WTC11 (cell line): ENCODE measurements at regions not wholly inside any gene's neighbourhood (a gene's known extent, or its start where the extent isn't known, plus 50 kb on each side); places are given as distances from the start of the nearest gene placed in this dataset.

Experiments used
- ATAC-seq: fragments of 200-7000 bp; cut with Tn5 transposase; 2 replicates; pipeline ENCODE4 v1.10.0; 2021; ENCODE audit warnings: mild to moderate bottlenecking, moderate library complexity
- CTCF ChIA-PET: fragments of 300-600 bp; sonication (Branson Sonifier 250); formaldehyde crosslinking; loops from one replicate; lab custom pipeline; 2021; ENCODE audit warnings: antibody characterized with exemption; lab: Charles Lee
- POLR2A ChIA-PET: fragments of 350-600 bp; sonication (Branson Sonifier 250); formaldehyde crosslinking; loops from one replicate; lab custom pipeline; 2021; ENCODE audit warnings: antibody characterized with exemption; lab: Charles Lee
- DNase-seq: peaks from one replicate; pipeline ENCODE4 v3.0.0; 2021; ENCODE audit warnings: low spot score
- H3K27ac Mint-ChIP-seq: 2 replicates; pipeline ENCODE4 v1.8.0; 2021; ENCODE audit warnings: mixed read lengths
- H3K27me3 Mint-ChIP-seq: 2 replicates; pipeline ENCODE4 v1.8.0; 2021; ENCODE audit warnings: low read depth, mild to moderate bottlenecking, moderate library complexity, mixed read lengths
- H3K36me3 Mint-ChIP-seq: 2 replicates; pipeline ENCODE4 v1.8.0; 2021; ENCODE audit warnings: mixed read lengths
- H3K4me1 Mint-ChIP-seq: 2 replicates; pipeline ENCODE4 v1.8.0; 2022; ENCODE audit warnings: mixed read lengths
- H3K4me3 Mint-ChIP-seq: 2 replicates; pipeline ENCODE4 v1.8.0; 2021; ENCODE audit warnings: mild to moderate bottlenecking, moderate library complexity, mixed read lengths
- H3K9me3 Mint-ChIP-seq: 2 replicates; pipeline ENCODE4 v1.8.0; 2021; ENCODE audit warnings: mixed read lengths
- CDX4 ChIP-seq: fragments of 250-450 bp; sonication (Bioruptor Pico); IDR thresholded peaks from 2 replicates; pipeline ENCODE4 v1.9.0; 2021; ENCODE audit warnings: moderate library complexity, mild to moderate bottlenecking, inconsistent platforms, borderline replicate concordance
- CREM ChIP-seq: sonication (generic); formaldehyde crosslinking; IDR thresholded peaks from 2 replicates; pipeline ENCODE4 v1.8.1; 2022; ENCODE audit warnings: mild to moderate bottlenecking, missing genetic modification reagents, moderate library complexity
- GABPB1 ChIP-seq: sonication (generic); formaldehyde crosslinking; IDR thresholded peaks from 2 replicates; pipeline ENCODE4 v1.8.1; 2023; ENCODE audit warnings: mild to moderate bottlenecking, missing genetic modification reagents
- GRHL2 ChIP-seq: fragments of 250-450 bp; sonication (Bioruptor Pico); IDR thresholded peaks from 2 replicates; pipeline ENCODE4 v1.8.0; 2022; ENCODE audit warnings: mild to moderate bottlenecking, moderate library complexity; ENCODE audit not compliant: insufficient replicate concordance, severe bottlenecking
- HMGXB4 ChIP-seq: sonication (generic); formaldehyde crosslinking; IDR thresholded peaks from 2 replicates; pipeline ENCODE4 v1.8.1; 2023; ENCODE audit warnings: mild to moderate bottlenecking, moderate library complexity, missing genetic modification reagents
- MXD4 ChIP-seq: fragments of 250-450 bp; sonication (Bioruptor Pico); IDR thresholded peaks from 2 replicates; pipeline ENCODE4 v1.8.0; 2021; ENCODE audit warnings: mild to moderate bottlenecking, moderate library complexity, borderline replicate concordance
- OVOL2 ChIP-seq: fragments of 250-450 bp; sonication (Bioruptor Pico); IDR thresholded peaks from 2 replicates; pipeline ENCODE4 v1.9.0; 2021; ENCODE audit warnings: mild to moderate bottlenecking, borderline replicate concordance
- RELA ChIP-seq: sonication (generic); formaldehyde crosslinking; IDR thresholded peaks from 2 replicates; pipeline ENCODE4 v1.8.1; 2022; ENCODE audit warnings: missing genetic modification reagents, mild to moderate bottlenecking, borderline replicate concordance
- RORB ChIP-seq: fragments of 250-450 bp; sonication (Bioruptor Pico); IDR thresholded peaks from 2 replicates; pipeline ENCODE4 v1.9.0; 2021; ENCODE audit warnings: mild to moderate bottlenecking
- SMAD4 ChIP-seq: sonication (generic); formaldehyde crosslinking; IDR thresholded peaks from 2 replicates; pipeline ENCODE4 v1.8.0; 2022; ENCODE audit warnings: mild to moderate bottlenecking, missing genetic modification reagents
- TCF7 ChIP-seq: sonication (generic); formaldehyde crosslinking; IDR thresholded peaks from 2 replicates; pipeline ENCODE4 v1.8.0; 2022; ENCODE audit warnings: mild to moderate bottlenecking, low read depth, missing genetic modification reagents, moderate library complexity
- USF2 ChIP-seq: sonication (generic); formaldehyde crosslinking; IDR thresholded peaks from 2 replicates; pipeline ENCODE4 v1.8.1; 2023; ENCODE audit warnings: mild to moderate bottlenecking, missing genetic modification reagents, moderate library complexity
- ZBTB21 ChIP-seq: sonication (generic); formaldehyde crosslinking; IDR thresholded peaks from 2 replicates; pipeline ENCODE4 v1.8.1; 2023; ENCODE audit warnings: mild to moderate bottlenecking, missing genetic modification reagents, borderline replicate concordance
- ZMAT4 ChIP-seq: fragments of 250-450 bp; sonication (Bioruptor Pico); IDR thresholded peaks from 2 replicates; pipeline ENCODE4 v1.9.0; 2021; ENCODE audit warnings: mild to moderate bottlenecking
- ZNF423 ChIP-seq: fragments of 250-450 bp; sonication (Bioruptor Pico); IDR thresholded peaks from 2 replicates; pipeline ENCODE4 v2.1.2; 2022; ENCODE audit warnings: mild to moderate bottlenecking, moderate library complexity
- TF ChIP-seq, protein P1 (sequence below): sonication (generic); formaldehyde crosslinking; conservative IDR thresholded peaks from 2 replicates; pipeline ENCODE4 v1.8.1; 2022; ENCODE audit warnings: mild to moderate bottlenecking, missing genetic modification reagents

- no peak for TF ChIP-seq USF2 (CRISPR knock-in tag)
- TF ChIP-seq, protein P1, sequence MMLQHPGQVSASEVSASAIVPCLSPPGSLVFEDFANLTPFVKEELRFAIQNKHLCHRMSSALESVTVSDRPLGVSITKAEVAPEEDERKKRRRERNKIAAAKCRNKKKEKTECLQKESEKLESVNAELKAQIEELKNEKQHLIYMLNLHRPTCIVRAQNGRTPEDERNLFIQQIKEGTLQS (CRISPR knock-in tag), result no peak
These were observed 366.9 kb downstream of the OSR1 start (continued) for GRCh38 chr2:18991177-18992168.

DNA sequence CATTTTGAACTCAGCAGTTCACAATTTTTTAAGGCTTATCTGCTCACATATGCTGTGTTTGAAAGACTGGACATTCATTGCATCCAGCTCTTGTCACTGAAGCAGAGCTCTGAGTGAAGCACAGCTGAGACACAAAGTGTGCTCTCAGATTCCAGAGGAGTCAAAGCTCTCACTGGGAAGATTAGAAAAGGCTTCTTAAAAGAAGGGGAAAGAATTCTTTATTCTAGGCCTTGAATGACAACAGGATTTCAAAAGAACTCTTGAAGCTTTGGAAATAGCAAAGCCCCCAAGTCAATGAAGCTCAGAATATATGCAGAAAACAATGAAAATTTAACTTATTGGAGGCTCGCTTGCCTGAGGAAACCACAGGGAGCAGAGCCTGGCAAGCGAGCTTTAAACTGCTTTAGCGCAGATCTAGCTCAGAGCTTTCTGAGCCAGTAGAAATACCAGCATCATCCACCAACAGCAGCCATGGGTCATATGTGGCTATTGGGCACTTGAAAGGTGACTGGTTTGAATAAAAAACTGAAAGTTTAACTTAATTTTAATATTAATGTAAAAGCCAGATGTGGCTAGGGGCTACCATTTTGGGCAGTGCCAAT is 369.7 kb downstream of the OSR1 start:
- H3K4me1 Mint-ChIP-seq, result peaks cover 26% of the 10 kb centered on the region
- POLR2A ChIA-PET, result interaction anchor here (0.7 kb wide), 1 partner anchor 1486 kb away, joined by 3 read pairs; no protein-coding TSS in a partner anchor
- no peaks in the 10 kb centered on the region for H3K27me3 Mint-ChIP-seq
- no peaks in the 10 kb centered on the region for H3K36me3 Mint-ChIP-seq
- DNase-seq (no peak), ATAC-seq (peak; percentile 87)
- no peaks in the 10 kb centered on the region for H3K9me3 Mint-ChIP-seq
- H3K27ac Mint-ChIP-seq, result no peak overlapping the region
- no peak overlapping the region for H3K4me3 Mint-ChIP-seq
- CTCF ChIA-PET, result interaction anchor here (1.0 to 1.4 kb wide), 3 partner anchors 299 to 468 kb away, joined by 3 to 5 read pairs (median 3); no protein-coding TSS in a partner anchor
- no peak for TF ChIP-seq ZMAT4 (CRISPR knock-in tag)
- TF ChIP-seq GABPB1, result no peak

GRCh38 chr2:18987592-18988073 is 370.8 kb downstream of the OSR1 start:
- ChIA-PET POLR2A (no interaction called here), CTCF (no interaction called here)
- H3K36me3 Mint-ChIP-seq, result no peaks in the 10 kb centered on the region
- no peaks in the 10 kb centered on the region for H3K9me3 Mint-ChIP-seq
- no peak overlapping the region for H3K27ac Mint-ChIP-seq
- H3K27me3 Mint-ChIP-seq, result no peaks in the 10 kb centered on the region
- TF ChIP-seq RELA (CRISPR knock-in tag), result no peak
- no peak for TF ChIP-seq HMGXB4 (CRISPR knock-in tag)
- TF ChIP-seq TCF7 (CRISPR knock-in tag), result no peak
- TF ChIP-seq GRHL2, result no peak
- TF ChIP-seq ZNF423 (CRISPR knock-in tag), result no peak
- TF ChIP-seq ZMAT4 (CRISPR knock-in tag), result no peak
- no peak for TF ChIP-seq ZBTB21 (CRISPR knock-in tag)
- no peak for TF ChIP-seq SMAD4 (CRISPR knock-in tag)
- no peak for TF ChIP-seq CDX4 (CRISPR knock-in tag)
- TF ChIP-seq, protein P1 (CRISPR knock-in tag), result no peak
- no peak for TF ChIP-seq CREM
- TF ChIP-seq MXD4 (CRISPR knock-in tag), result no peak
- TF ChIP-seq OVOL2 (CRISPR knock-in tag), result no peak
- no peak for TF ChIP-seq RORB (CRISPR knock-in tag)
- no peak for ATAC-seq
- no peak overlapping the region for H3K4me3 Mint-ChIP-seq
- H3K4me1 Mint-ChIP-seq, result peaks cover 26% of the 10 kb centered on the region
- no peak for DNase-seq
